IPS DF 4.7 (cell line): ENCODE measurements at regions not wholly inside any gene's neighbourhood (a gene's known extent, or its start where the extent isn't known, plus 50 kb on each side); places are given as distances from the start of the nearest gene placed in this dataset.

Experiments used
- DNase-seq: peaks from one replicate; pipeline ENCODE4 v3.0.0-alpha.2; 2013; ENCODE audit warnings: low spot score; ENCODE audit errors: extremely low read depth

DNA sequence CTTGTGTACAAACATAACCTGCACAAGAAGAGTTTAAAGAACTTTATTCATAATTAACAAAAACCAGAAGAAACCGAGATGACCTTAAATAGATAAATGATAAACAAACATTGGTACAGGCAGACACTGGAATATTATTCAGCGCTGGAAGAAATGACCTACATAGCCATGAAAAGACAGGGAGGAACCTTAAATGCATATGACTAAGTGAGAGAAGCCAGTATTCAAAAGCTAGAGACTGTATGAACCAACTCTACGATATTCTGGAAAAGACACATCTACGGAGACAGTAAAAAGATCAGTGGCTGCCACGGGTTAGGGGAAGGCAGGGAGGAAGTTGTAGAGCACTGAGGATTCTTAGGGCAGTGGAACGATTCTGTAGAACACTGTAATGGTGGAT lies 333.8 kb upstream of the AKR1E2 start:
- DNase-seq = no peak

DNA sequence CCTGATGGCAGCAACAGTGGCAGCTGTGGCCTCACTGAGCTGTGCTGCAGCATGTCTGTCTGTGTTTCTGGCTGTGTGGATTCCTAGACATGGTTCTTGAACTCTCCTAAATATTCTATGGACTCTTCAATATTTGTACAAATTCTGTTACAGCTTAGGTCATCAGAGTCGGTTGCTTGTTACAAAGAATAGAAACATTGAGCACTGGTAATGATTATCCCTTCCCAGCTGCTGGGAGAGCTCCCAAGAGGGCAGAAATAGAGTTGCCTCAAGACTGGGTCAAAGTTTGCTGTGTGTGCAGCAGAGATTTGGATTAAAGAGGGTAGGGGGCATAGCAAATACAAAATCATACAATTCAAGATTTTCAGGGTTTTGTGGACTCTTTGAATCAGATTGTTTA lies 337.1 kb upstream of the AKR1E2 start:
- no peak for DNase-seq

DNA sequence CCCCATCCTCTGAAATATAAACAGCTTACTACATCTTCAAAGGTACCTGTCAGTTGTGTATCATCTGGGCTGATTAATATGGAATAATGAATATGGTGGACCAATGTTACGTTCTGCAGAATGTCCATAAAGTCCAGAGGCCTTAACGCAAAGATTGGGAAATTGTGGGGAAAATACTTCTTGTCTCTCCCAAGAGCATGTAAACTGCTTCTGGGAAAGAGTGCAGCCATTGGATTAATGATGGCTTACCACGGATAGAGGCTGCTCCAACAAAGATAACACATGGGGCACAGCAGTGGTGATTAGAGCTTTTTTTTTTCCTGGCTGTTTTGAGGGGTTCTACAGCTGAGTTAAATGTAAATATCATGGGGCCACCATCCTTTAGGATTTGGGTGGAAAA lies 340.4 kb upstream of the AKR1E2 start:
- no peak for DNase-seq

GRCh38 chr10:4483811-4484210 lies 342.2 kb upstream of the AKR1E2 start:
- DNase-seq = no peak

GRCh38 chr10:4482659-4483058 lies 343.3 kb upstream of the AKR1E2 start:
- no peak for DNase-seq

DNA sequence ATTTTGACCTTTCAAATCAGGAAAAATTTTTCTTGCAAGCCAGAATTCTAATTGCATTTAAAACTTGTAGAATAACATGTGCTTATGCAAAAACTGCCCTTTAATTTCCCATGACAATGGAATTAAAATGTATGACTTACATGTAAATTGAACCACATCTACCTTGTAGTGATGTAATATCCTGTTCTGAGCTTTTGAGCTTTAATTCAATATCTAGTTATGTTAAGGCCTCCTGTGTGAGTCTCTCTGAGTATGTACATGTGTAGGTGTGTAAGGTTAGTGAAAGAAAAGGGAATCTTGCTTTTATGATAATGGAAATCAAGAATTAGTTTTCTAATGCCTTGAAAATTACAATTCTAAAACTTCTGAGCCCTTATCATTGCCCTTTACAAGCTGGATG lies 344.8 kb upstream of the AKR1E2 start:
- DNase-seq = no peak

DNA sequence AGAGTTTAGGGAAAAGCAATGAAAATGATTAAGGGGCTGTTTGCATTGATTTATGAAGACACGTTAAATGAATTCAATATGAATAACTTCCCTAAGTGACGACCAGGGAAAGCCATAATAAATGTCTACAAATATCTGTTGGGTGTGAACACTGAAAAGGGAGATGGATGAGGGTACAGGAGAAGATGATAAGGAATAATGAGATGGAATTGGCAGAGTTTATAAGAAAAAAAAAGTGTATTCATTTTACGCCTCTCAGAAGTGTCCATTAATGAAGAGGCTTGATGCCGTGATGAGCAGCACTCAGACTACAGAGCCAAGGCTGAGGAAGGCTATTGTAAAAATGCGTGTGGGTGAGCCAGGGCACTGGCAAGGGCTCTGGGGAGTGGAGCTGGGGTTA lies 346.7 kb upstream of the AKR1E2 start:
- no peak for DNase-seq

DNA sequence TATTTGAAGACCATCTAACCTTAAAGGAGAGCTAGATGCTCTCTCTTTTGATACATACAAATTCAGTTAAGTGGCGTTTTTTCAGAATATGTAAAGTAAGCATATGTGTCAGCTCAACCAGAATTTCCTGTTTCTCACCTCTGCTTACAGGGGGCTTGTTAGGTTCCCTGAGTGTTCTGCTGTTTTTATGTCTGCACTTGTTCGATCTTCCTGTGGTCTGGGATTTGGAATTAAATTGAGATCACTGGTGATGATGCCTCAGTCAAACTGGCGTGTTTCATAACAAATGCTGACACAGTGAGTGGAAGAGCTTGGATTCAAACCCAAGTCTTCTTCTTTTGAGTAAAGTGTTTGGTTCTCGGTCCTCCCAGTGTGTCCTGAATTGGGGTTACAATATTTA lies 348.3 kb upstream of the AKR1E2 start:
- no peak for DNase-seq

GRCh38 chr10:4475827-4476490 lies 350.0 kb upstream of the AKR1E2 start:
- no peak for DNase-seq

GRCh38 chr10:4474829-4475228 lies 351.2 kb upstream of the AKR1E2 start:
- DNase-seq = no peak

- no peak for DNase-seq
Observed at GRCh38 chr10:4473977-4474376, 352.0 kb upstream of the AKR1E2 start.

DNA sequence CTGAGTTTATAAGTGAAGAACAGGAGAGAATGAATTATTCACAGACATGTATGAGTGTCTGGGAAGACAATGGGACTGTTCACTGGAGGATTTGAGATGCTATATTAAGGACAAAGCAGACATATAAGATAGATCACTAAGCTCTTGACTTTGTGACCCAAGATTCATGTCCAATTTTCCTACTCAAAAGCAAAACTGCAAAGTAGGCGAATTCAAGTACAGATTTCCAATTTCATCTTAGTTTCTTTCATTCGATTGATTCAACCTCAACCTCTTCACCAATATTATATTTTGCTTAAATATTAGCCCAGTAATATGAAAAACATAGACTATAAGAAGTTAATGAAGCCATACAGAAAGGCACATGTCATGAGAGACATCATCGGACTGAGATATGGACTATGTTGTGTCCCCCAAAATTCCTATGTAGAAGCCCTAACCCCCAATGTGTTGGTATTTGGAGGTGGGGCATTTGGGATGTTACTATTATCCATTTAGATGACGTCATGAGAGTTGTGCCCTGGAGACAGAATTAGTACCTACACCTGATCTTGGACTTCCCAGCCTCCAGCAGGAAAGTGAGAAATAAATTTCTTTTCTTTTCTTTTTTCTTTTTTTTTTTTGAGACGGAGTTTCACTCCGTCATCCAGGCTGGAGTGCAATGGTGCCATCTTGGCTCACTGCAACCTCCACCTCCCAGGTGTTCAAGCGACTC lies 353.7 kb upstream of the AKR1E2 start:
- no peak for DNase-seq

- DNase-seq = no peak
Observed at GRCh38 chr10:4470231-4470835, 355.7 kb upstream of the AKR1E2 start.

- DNase-seq = no peak
Observed at GRCh38 chr10:4467481-4467880, 358.5 kb upstream of the AKR1E2 start.

DNA sequence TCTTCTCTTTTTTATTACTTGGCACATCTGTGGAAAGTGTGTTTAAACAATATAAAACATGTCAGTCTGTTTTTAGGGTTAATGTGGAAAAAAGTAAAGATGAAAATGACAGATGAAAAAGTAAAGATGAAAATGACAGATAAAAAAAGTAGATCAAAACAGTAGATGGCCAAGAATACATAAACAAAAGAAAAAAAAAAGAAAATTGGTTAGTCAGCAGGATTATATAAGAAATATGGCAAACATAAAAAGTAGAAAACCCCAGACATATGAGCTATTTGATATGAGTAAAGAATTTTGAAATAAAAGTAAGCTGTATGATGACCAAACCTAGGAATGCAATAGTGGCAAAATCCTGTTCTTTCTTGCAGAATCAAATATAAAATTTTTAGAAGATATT lies 365.7 kb upstream of the AKR1E2 start:
- DNase-seq = no peak

DNA sequence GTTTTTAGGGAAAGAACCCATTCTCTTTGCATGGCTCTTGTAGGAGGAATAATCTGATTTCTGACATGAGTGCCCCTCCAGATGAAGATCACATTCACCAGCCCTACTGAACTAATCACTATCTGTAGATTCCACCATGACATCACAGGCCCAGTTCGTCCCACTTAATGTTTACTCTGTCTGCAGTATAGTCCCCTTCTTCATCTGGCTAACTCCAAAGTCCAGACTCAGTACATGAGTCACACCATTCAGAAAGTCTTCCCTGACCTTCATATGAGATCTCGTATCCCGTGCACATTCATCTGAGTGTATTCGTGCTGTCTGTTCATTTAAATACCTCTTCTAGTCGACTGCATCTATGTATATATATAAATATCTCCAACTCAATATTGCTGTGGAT lies 366.5 kb upstream of the AKR1E2 start:
- no peak for DNase-seq

DNA sequence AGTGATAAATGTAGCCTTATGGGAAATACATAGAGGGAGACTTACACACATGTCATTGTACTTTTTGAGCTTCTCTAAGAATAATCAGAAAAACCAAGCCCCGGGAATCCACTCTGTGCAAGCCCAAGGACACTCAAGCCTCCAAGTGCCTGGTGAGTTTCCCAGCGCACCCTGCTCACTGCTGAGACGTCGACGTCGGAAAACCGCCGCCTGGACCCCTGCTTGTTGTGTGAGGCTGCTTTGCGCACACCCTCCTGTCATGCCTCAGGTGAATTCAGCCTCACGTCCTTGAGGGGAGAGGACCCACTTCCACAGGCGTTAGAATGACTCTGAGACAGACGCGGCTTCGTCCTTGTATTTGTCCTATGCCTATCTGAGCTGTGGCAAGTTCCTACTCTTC lies 368.4 kb upstream of the AKR1E2 start:
- no peak for DNase-seq

DNA sequence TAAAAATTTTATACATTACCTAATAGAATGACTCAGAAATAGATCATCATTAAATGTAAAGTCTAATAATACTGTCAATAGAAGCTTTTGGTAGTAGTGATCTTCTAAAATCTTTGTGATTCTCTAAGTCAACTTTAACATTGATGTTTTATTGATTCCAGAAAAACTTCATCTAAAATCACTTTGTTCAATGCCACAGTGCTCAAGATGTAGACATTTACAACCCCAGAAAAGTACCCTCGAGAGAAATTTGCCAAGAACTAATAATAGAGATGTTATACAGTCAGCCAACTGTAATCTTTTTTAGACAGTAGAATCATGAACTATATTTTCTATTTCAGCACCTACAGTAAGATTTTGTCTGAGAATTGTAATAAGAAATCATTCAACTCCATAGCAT lies 369.2 kb upstream of the AKR1E2 start:
- DNase-seq = no peak

- DNase-seq = no peak
Observed at GRCh38 chr10:4456279-4456678, 369.7 kb upstream of the AKR1E2 start.

GRCh38 chr10:4453950-4454349 lies 372.1 kb upstream of the AKR1E2 start:
- no peak for DNase-seq

GRCh38 chr10:4453276-4453675 lies 372.7 kb upstream of the AKR1E2 start:
- DNase-seq = no peak

GRCh38 chr10:4450981-4451908 lies 374.8 kb upstream of the AKR1E2 start:
- no peak for DNase-seq
